RWPE2 (cell line): ENCODE measurements at regions not wholly inside any gene's neighbourhood (a gene's known extent, or its start where the extent isn't known, plus 50 kb on each side); places are given as distances from the start of the nearest gene placed in this dataset.
A peak's percentile ranks its signal among the peaks of the same experiment; 100 is the strongest.

ENCODE experiments used
- ATAC-seq: fragments of 200-7000 bp; cut with Tn5 transposase; 3 replicates; pipeline ENCODE4 v1.9.1; 2021; ENCODE audit warnings: low read depth
- DNase-seq: peaks from one replicate; pipeline ENCODE4 v3.0.0-alpha.2; 2020; ENCODE audit warnings: low spot score
- H3K27ac ChIP-seq: fragments of 450-650 bp; 2 replicates; pipeline ENCODE4 v1.5.1; 2017; ENCODE audit warnings: mild to moderate bottlenecking; ENCODE audit not compliant: poor library complexity, severe bottlenecking
- H3K27me3 ChIP-seq: fragments of 250-450 bp; sonication (Bioruptor Pico); 2 replicates; pipeline ENCODE4 v1.5.1; 2021; ENCODE audit warnings: mild to moderate bottlenecking, moderate library complexity; ENCODE audit not compliant: insufficient read depth, poor library complexity, severe bottlenecking
- H3K36me3 ChIP-seq: fragments of 250-450 bp; sonication (Bioruptor Pico); 2 replicates; pipeline ENCODE4 v1.5.1; 2020; ENCODE audit warnings: low read depth, mild to moderate bottlenecking, moderate library complexity
- H3K4me1 ChIP-seq: fragments of 250-450 bp; sonication (Bioruptor Pico); 2 replicates; pipeline ENCODE4 v1.5.1; 2021; ENCODE audit warnings: mild to moderate bottlenecking, moderate library complexity; ENCODE audit not compliant: insufficient read depth, poor library complexity, severe bottlenecking
- H3K4me3 ChIP-seq: fragments of 250-450 bp; sonication (Bioruptor Pico); 2 replicates; pipeline ENCODE4 v1.5.1; 2021; ENCODE audit warnings: mild to moderate bottlenecking, moderate library complexity; ENCODE audit not compliant: severe bottlenecking
- H3K9me3 ChIP-seq: fragments of 250-450 bp; sonication (Bioruptor Pico); 2 replicates; pipeline ENCODE4 v1.5.1; 2021; ENCODE audit warnings: mild to moderate bottlenecking, moderate library complexity; ENCODE audit not compliant: severe bottlenecking
- TF ChIP-seq, protein P1 (sequence below): fragments of 450-650 bp; IDR thresholded peaks from one replicate; pipeline ENCODE4 v1.5.1; 2017; ENCODE audit warnings: mild to moderate bottlenecking, moderate library complexity; ENCODE audit not compliant: poor library complexity, severe bottlenecking

DNA sequence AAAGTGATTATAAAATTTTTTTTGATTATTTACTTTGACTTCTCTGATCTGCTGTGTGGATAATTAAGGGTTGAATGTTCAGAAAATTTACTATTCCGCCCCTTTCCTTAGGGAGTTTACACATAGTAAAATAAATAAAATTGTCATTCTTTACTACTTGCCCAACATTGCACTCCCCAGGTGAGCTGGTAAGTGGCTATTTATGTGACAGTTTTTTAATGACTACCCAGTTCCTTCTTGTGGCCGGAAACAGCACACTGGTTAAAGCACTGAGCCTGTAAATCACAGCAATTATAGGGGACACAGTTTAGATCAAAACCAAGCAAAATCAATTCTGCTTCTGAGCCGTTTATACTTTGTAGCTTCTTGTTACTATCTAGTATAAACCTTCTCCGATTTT lies 158.1 kb downstream of the FHIP1A start:
- Histone ChIP-seq H3K27me3 (no peaks in the 10 kb centered on the region), H3K36me3 (no peaks in the 10 kb centered on the region), H3K9me3 (no peaks in the 10 kb centered on the region), H3K27ac (no peak overlapping the region), H3K4me3 (no peak overlapping the region), H3K4me1 (peaks cover 5% of the 10 kb centered on the region)
- ATAC-seq = no peak
- TF ChIP-seq, protein P1, sequence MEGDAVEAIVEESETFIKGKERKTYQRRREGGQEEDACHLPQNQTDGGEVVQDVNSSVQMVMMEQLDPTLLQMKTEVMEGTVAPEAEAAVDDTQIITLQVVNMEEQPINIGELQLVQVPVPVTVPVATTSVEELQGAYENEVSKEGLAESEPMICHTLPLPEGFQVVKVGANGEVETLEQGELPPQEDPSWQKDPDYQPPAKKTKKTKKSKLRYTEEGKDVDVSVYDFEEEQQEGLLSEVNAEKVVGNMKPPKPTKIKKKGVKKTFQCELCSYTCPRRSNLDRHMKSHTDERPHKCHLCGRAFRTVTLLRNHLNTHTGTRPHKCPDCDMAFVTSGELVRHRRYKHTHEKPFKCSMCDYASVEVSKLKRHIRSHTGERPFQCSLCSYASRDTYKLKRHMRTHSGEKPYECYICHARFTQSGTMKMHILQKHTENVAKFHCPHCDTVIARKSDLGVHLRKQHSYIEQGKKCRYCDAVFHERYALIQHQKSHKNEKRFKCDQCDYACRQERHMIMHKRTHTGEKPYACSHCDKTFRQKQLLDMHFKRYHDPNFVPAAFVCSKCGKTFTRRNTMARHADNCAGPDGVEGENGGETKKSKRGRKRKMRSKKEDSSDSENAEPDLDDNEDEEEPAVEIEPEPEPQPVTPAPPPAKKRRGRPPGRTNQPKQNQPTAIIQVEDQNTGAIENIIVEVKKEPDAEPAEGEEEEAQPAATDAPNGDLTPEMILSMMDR = no peak
- DNase-seq = no peak

DNA sequence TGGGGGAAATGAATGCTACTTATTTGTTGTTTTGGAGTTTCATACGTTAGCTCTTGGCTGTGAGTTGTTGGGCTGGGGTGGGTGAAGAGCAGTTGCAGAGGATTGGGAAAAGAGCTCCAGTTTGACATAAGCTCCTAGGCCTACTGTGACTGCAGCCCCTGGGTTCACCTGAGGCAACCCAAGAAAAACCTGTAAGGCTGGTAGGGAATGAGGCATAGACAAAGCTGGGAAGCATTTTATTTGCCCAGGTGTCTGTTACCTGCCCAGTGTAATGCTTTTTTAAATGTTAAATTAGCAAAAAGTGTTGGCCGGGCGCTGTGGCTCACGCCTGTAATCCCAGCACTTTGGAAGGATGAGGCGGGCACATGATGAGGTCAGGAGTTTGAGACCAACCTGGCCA lies 160.0 kb downstream of the FHIP1A start:
- Histone ChIP-seq H3K4me3 (no peak overlapping the region), H3K27ac (no peak overlapping the region), H3K36me3 (no peaks in the 10 kb centered on the region), H3K4me1 (peaks cover 5% of the 10 kb centered on the region), H3K9me3 (no peaks in the 10 kb centered on the region), H3K27me3 (no peaks in the 10 kb centered on the region)
- no peak for ATAC-seq
- DNase-seq = no peak
- TF ChIP-seq, protein P1 = no peak

DNA sequence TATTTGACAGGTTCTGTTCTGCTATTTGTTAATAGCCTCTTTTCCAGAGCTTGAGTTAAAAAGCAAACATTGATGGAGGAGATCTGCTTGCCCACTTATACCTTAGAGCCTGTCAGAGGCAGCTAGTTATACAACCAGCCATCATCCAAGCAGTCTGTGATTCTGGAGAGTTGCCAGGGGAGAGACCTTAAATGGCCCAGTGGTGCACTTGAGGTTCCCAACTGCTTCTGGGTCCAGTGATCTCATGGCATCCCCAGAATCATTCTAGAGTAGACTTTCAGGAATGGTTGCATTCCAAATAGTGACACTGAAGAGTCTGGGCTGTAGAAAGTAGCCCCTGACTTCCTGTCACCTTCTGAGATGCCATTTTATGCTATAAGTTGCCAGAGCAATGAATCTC lies 160.7 kb downstream of the FHIP1A start:
- peaks cover 8% of the 10 kb centered on the region for H3K4me1 ChIP-seq

DNA sequence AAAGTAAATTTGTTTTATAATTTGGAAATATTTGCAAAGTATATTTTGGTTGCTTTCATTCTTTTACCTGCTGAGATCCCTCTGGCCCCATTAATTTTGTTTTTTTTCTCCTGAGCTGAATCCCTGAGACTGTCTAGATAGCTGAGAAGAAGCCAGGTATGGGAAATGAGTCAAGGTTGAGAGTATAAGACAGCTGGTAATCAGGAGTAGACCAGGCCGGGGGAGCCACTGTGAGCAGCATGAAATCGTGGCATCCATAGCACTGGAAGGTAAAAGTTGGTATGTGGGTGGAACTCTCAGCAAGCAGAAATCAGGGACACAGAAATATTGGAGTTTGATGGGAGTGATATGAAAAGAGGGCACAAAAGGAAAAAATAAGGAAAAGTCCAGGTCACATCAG lies 164.5 kb downstream of the FHIP1A start:
- H3K9me3 ChIP-seq = no peaks in the 10 kb centered on the region
- H3K36me3 ChIP-seq = no peaks in the 10 kb centered on the region
- no peaks in the 10 kb centered on the region for H3K27me3 ChIP-seq
- no peak overlapping the region for H3K4me3 ChIP-seq
- H3K27ac ChIP-seq = no peak overlapping the region
- H3K4me1 ChIP-seq = peaks cover 8% of the 10 kb centered on the region
- TF ChIP-seq, protein P1 = no peak
- DNase-seq (no peak), ATAC-seq (peak; percentile 42; the same call in 1 of the 3 replicates)

More for the DNA sequence above, 160.7 kb downstream of the FHIP1A start:
- H3K36me3 ChIP-seq = no peaks in the 10 kb centered on the region
- DNase-seq (no peak), ATAC-seq (no peak)
- H3K4me3 ChIP-seq = no peak overlapping the region
- no peaks in the 10 kb centered on the region for H3K27me3 ChIP-seq
- H3K27ac ChIP-seq = no peak overlapping the region
- TF ChIP-seq, protein P1 = no peak
- no peaks in the 10 kb centered on the region for H3K9me3 ChIP-seq

DNA sequence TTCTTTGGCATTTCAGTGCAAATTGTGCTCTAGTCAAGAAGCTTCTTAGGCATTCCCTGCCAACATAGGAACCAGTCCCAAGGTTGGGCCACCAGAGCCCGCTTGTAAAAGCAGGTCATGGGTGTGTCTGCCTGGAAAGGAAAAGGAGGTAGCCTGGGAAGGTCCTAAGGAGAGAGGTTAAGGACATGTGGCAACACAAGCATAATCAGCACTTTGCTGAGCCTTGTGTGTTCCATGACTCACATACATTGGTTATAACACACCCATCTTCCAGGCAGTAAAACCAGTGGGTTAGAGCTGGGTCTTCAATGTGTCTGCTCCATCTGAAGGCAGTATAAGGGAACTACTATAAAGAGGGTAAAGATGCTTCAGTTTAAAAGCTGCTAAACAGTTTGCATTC lies 165.0 kb downstream of the FHIP1A start:
- H3K27me3 ChIP-seq = no peaks in the 10 kb centered on the region
- DNase-seq (no peak), ATAC-seq (peak; percentile 86)
- peaks cover 8% of the 10 kb centered on the region for H3K4me1 ChIP-seq
- TF ChIP-seq, protein P1 = no peak
- no peak overlapping the region for H3K27ac ChIP-seq
- no peaks in the 10 kb centered on the region for H3K9me3 ChIP-seq
- no peak overlapping the region for H3K4me3 ChIP-seq
- H3K36me3 ChIP-seq = no peaks in the 10 kb centered on the region
